Stimulated activated CD4-positive, alpha-beta T cell treated with anti-CD3 and anti-CD28 coated beads, Interleukin-1b, Interleukin-23, amount 100 ng/mL, for 1 hour (primary cell): ENCODE measurements at regions not wholly inside any gene's neighbourhood (a gene's known extent, or its start where the extent isn't known, plus 50 kb on each side); places are given as distances from the start of the nearest gene placed in this dataset.

ENCODE experiments used
- DNase-seq, 2 donors: peaks; one replicate each; pipeline ENCODE4 v3.0.0-alpha.2; 2020; ENCODE audit warnings: low read depth in 2 of 2

DNA sequence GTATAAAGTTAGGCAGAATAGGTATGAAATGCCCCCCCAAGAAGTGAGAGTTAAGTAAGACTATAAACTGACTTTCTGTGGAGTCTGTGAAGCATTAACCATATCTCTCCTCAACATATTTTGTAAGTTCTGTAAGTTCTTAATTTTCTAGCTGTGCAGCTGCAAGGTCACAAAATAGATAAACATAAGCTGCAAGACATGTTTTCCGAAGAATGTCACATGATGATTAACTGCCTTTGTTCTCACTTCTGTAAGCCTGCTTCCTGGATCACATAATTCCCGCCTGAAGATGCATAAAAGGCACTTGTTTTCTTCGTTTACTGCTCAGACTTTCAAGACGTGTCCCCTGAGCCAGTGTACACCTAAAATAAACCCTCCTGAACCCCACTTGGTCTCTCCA, 292.9 kb upstream of the AMELY start:
- no peak for DNase-seq

DNA sequence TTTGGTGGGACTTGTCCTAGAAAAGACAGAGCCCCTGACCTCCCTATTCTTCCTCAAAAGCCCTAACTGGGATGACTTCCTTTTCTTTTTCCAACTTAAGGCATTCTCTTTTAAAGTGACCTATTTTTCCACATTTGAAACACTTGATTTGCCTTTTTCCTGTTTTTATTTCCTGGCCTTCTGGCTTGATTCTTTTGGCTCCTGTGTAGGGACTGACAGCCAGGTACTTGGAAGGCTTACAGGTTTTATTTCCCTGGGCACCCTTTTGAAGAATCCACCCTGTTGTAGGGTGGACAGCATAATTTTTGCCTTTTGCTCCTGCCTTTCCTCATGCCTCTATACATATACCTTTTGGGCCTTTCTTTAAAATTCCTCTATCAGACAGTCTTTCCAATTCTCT, 271.0 kb upstream of the AMELY start:
- DNase-seq: no peak

DNA sequence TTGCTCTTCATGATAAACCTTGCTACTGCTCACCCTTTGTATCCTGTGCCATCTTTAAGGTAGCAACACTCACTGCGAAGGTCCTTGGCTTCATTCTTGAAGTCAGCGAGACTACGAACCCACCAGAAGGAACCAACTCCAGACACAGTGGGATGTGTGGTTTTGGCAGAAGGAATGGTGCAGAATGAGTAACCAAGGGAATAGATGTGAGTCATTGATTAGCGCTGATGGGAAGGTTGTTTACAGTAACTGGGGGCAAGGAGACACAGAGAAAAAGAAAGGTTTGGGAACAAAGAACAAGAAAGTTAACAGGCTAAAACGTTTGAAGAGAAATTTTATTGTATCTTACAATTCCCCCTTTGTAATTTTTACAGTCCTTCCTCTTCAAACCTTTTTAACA, 266.1 kb upstream of the AMELY start:
- DNase-seq: no peak

DNA sequence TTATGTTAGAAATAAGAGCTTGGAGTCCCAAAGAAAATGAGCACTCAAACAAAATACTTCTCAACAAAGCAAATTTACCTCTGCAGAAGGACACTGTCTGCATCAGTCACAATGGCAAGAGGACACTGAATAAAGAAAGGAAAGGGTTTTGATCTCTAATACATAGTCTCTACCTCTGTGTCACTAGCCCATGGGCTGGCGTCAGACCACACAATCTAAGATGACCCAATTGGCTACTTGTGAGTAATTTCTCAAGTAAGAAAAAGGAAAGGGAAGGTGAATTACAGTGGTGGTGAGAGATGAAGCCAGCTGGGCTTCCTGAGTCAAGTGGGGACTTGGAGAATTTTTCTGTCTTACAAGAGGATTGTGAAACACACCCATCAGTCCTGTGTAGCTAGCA, 257.9 kb upstream of the AMELY start:
- DNase-seq: no peak

DNA sequence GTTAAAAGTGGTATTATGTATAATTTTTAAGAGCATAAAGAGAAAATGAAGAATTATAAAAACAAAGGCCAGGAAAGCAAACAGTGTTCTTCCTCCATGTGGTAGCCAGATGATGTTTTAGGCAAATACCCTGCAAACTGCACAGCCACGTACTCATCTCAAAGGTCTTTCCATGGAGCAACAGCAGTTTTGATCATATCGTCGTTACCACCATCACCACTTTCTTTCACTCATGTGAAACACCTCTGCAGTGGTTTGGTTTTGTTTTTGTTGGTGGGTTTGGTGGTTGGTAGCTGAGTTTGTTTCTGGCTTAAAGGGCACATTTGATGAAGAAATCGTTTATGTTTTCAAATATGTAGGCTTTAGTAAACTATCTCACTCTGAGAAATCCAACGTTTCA, 229.9 kb upstream of the AMELY start:
- no peak for DNase-seq
